Activated CD8-positive, alpha-beta memory T cell treated with anti-CD3 and anti-CD28 coated beads, Interleukin-2, amount 50 U/mL, for 24 hours (primary cell): ENCODE measurements at regions not wholly inside any gene's neighbourhood (a gene's known extent, or its start where the extent isn't known, plus 50 kb on each side); places are given as distances from the start of the nearest gene placed in this dataset.

ENCODE experiments used
- DNase-seq: peaks from one replicate; pipeline ENCODE4 v3.0.0-alpha.2; 2020; ENCODE audit errors: extremely low read depth

DNA sequence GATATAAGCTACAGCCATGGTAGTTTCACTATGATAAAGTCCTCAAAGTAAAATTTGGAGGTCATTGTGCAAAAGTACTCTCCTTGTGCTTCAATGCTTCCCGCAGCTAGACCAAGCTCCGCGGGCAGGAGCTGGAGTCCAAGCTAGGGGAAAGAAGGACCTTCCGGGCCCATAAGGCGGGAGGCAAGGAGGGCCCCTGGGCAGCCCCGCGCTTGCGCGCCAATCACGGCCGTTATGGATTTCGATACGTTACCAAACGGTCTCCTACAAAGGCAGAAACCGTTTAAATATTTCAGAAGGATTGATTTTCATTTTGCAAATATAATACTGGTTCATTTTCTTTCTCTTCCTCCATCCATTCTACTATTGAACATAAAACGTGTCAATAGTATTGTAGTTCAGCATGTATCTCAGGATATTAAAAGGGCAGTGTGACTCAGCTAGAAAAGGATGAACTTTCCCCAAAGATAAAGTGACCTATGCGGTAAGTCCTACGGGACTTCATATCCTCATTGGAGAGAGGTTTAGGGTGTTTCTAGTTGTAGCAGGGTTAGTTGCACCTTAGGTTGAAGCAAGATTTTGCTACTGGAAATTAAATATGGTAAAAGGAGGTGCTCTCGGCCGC is 128.0 kb downstream of the KIF20B start:
- no peak for DNase-seq

DNA sequence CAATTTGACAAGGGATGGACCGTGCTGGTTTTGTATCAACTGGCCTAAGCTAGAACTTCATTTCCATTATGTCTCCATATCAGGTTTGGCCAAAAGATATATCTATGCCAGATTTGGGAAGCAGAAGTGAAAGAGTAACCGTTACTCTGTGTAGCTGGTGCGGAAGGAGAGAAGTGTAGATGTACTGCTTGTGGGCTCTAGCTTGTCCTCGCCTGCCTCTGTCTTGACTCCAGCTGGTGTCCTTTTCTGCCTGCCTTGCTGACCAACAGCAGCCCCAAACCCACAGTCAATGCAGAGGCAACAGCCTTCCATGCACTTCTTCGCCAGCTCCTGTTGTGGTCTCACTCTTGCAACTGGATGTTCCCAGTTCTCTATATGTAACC is 128.5 kb downstream of the KIF20B start:
- DNase-seq: no peak

DNA sequence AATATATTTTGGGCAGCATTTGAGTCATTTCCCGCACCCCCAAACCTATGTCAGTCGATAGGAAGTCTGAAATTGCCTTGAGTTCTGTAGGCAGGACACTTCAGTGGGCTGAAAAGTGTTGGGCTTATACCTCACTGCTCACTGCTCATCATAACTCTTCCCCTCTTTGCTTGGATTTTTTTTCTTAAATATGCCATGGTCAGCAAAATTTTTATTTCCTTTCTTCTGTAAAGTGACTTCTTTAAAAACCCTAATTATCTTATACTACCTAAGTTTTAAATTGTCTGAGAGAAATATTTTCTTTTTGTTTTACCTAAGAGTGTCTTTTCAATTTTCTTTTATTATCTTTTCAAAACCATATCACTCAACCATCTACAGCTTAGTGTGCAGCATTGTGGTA is 129.2 kb downstream of the KIF20B start:
- no peak for DNase-seq

DNA sequence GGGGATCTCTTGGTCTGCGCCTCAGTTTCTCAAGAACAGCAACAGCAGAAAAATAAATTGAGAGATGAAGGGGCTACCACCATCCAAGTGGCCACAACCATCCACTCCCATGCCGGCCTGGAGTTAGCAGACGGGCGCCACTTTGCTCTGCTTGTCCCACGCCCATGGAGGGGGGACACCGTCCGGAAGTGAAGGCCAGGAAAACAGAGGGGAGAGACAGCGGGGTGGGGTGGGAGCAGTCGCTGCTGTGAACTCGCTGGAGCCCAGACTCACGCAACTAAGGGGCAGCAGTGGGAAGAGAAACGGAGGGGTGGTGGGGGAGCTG is 135.4 kb downstream of the KIF20B start:
- DNase-seq: no peak

DNA sequence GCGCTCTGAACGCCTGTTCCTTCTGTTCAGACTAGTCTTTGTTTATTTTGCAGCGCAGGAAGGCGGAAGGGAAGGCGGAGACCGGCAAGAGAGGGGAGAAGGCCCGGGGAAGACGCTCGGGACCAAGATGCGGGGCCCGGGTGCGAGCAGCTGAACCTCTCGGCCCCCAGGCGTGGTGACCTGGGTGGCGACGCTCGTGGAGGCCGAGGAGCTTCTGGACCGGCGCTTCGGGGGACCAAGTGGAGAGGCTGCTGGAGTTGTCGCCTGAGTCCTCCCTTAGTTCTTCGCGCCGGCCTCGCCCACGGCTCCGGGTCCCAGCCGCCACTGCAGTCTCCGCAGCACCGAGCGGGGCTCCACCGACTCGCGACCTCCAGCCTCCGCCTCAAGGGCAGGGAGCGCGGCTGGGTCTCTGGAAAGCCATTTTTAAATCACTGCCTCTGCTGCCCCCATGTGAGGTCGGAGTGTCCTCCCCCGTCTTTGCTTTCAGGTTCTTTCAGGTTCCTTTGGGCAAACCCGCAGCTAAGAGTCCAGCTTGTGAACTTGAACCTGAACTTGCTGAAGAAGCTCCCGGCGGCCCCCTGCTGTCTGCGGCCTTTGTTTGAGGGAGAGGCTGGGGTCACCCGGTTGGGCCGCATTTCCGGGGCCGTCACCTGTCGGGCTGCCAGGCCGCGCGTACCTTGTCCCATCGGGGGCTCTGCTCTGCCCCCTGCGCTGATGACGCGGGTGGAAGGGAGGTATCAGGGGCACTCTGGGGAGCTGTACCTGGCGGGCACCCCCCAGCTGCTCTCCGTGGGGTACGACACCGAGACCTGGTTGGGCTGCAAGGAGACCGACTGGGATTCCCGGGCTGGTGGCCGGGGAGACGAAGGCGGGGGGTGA is 136.0 kb downstream of the KIF20B start:
- no peak for DNase-seq

DNA sequence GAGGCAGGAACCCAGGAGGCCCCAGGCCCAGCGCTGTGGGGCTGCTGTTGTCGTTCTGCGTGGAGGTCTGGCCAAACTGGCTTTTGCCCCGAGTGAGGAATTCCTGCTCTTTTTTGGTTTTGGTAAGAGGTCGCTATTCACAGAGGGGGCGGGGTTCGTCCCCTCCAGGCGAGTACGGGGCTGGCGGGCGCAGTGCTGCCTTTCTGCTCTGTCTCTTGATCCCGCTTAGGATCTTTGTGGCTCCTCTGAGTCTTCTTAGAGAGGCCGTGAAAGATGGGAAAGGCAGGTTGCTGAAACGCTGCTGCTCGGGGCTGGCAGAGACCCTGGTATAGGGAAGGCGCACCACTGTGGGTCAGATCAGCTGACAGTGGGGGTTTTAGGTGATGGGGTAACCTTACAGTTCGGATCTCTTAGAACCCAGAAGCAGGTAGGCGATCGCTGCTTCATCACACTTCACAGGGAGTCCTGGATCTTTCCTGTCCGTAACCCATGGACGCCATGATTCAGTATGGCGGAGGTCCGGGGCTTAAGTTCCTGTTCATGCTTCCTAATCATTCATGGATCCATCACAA is 136.7 kb downstream of the KIF20B start:
- DNase-seq: no peak

DNA sequence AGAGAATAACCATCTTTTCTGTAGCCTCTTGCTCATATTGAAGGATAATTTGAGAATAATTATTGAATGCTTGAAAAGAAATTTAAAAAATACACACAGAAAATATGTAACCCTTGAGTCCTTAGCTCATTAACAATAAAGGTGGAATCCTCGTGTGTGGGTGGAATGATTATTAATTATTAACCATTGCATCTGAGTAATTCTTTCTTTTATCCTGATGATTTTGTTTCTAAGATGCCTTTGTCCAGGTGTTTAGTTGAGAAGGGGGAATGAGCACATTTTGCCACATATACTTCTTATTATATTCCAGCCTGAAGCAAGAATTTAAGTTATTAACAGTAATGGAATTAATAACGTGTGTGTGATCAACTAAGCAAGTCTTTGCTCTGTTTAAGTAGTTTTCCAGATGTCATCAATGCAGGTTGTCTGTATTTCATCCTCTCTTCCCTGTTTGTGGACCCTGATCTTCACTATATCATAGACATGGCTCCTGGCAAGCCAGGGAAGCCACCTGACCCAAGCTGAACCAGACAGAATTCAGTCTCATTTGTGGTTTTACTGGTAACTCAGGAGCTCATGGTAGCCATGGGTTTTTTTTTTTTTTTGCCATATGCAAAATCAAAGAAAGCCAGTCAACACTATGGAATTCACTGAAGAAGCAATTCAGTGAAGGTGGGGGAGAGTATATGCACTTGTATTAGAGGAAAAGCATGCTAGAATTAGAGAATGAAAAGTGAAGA is 144.3 kb downstream of the KIF20B start:
- no peak for DNase-seq

DNA sequence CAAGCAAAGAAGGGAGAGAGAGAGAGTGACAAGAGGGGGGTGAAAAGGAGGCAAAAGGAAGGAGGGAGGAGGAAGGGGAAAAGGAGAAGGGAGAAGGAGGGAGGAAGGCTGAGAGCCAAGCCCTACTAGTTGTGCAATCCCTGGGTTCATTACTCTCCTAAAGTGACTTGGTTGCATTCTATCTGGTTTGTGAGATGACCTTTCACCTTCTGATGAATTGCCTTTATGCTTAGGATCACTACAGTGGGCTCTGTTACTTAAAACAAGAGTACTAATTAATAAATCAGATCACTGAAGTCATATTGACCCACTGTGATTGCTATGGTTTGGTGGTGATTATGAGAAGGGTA is 144.9 kb downstream of the KIF20B start:
- no peak for DNase-seq

DNA sequence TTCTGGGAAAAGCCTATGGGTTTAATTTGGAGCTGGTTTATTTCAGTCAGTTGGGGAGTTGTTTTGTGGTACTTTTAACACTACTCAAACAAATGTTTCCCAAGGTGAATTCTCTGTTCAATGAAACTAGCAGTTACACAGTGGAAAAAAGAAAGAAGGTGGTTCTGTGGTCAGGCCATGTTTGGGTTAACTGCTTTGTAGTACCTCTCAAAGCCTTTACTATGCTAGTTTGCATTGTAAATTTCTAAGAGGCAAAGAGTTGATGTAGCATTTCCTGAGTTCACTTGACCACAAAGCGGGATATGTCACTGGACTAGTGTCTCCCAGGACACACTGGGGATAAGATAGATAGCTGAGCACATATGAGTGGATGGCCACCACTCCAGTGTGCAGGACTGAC is 145.4 kb downstream of the KIF20B start:
- no peak for DNase-seq

DNA sequence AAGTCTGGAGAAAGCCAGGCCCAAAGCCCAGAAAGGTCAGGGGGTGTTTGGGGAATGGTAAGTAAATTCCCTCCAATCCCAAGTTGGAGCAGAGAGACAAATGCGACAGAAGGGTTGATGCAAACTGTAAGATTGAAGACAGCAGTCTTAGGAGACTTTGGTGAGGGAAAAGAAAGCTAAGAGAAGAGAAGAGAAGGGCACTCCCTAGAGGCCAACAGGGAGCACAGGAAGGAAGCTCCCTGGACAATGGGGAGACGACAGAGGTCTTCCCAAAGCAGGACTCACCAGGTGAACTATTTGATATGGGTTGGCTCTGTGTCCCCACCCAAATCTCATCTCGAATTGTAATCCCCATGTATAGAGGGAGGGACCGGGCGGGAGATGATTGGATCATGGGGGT is 151.5 kb downstream of the KIF20B start:
- no peak for DNase-seq

DNA sequence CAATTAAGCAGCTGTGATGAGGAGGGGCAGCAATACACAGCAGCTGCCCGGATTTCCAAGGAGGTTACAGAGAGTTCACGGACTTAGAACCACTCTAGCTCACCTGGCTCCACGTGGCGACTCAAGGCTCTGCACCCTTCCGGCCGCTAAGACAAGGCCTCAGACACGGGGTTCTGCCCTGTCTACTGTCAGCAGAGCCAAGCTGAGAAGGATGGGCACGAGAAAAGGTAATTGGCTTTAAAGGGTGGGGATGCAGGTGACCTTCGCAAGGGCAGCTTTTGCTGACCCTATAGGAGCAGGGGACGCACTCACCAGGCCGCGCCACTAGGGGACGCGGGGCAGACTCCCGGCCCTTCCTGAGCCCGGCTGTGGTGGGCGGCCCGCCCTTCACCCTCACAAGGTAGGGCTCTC is 152.4 kb downstream of the KIF20B start:
- DNase-seq: no peak

DNA sequence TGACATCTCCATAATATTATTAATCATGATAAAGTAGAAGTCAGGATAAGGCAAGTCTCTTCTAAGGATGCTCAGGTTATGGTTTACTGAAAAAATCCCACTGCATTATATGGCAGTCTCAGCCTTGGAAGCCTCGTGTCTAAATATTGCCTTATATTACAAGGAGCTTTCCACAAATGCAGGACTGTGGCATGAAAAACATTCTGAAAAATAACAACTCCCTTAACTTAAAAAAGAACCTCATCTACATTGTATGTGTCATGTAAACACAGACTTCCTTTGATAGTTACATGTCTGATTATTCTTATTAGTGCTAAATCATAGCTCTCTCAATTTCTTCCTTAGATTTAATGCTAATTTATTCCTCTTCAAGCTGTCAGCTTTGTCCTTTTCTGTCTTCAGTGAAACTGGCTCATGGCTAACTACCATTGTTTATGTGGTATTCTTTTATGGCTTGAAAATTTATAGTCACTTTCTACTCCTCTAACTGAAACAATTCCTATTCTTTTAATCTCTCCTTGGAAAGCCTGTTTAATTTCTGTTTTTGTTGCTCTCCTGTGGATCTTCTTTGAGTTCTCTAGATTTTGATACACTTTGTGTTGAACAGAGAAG is 156.1 kb downstream of the KIF20B start:
- no peak for DNase-seq

DNA sequence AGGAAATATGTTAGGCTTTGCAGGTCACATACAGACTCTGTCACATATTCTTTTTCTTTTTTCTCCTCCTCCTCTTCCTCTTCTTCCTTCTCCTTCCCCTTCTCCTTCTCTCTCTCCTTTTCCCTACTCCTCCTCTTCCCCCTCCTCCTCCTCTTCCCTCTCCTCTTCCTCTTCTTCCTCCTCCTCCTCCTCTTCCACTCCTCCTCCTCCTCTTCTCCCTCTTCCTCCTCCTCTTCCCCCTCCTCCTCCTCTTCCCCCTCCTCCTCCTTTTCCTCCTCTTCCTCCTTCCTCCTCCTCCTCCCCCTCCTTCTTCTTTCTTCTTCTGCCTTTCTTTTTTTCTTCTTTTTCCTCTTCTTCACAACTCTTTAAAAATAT is 159.8 kb downstream of the KIF20B start:
- DNase-seq: no peak

DNA sequence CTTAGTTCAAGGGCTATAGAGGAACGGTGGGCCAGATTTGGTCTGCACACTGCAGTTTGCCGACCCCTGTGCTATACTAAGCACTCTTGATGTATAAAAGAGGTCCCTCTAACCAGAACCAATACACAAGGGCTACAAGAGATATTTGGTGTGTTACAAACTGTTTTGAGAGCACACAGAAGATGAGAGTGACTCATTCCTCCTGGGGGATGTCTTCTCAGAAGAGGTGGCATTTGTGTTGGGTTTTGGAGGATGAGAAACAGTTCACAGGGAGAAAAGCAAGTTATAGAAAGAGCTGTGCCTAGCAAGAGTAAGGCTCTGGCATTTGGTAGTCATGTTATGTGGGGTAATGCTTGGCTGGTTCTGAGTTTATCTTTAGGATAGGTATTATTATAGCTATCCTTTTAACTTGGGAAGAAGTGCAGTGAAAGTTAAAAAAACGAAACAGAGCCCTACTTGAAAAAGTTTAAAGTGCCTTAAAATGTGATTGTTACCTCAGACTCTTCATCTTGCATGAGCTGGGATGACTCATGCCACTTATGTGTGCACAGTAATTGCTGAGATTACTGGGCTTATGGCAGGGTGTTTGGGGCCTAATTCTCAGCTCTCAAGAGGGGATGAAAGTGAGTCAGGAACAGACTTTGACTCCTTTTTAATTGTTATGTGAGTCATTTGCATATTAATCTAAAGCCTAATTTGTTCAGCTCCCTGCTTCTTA is 160.4 kb downstream of the KIF20B start:
- peak; percentile 5 for DNase-seq

DNA sequence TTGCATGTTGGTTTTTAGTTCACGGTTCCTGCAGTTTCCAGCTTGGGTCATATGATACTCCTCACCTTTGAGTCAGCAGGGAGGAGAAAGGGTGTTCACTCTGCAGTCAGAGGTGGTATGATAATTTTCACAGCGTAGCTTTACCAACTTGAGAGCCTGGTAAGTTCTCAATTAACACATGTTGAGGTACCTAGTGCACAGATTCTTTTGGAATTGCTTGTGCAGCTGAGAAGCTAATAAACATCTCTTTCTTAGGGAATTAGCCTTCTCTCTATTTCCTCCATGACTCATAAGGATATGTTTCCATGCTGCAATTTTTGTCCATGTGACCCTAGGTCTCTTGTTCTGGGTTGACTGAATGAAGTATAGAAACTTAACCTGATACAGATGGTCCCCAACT is 166.6 kb downstream of the KIF20B start:
- DNase-seq: no peak

DNA sequence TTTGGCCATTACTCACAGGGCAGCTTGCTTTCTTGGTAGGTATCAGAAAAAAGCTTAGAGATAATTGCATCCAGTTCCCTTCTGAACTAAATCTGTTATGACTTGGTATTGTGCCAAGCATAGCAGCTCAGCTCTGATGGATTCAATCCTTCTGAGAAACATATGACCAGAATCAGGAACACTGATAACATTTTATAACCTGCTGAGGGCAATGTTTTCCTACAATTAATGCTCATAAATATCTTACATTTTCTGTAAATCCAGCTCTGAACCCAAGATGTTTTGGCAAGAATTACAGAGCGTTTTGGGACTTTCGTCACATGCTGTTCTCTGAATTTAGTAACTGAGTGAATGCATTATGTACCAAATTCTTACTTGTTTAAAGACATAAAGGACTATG is 167.8 kb downstream of the KIF20B start:
- no peak for DNase-seq

DNA sequence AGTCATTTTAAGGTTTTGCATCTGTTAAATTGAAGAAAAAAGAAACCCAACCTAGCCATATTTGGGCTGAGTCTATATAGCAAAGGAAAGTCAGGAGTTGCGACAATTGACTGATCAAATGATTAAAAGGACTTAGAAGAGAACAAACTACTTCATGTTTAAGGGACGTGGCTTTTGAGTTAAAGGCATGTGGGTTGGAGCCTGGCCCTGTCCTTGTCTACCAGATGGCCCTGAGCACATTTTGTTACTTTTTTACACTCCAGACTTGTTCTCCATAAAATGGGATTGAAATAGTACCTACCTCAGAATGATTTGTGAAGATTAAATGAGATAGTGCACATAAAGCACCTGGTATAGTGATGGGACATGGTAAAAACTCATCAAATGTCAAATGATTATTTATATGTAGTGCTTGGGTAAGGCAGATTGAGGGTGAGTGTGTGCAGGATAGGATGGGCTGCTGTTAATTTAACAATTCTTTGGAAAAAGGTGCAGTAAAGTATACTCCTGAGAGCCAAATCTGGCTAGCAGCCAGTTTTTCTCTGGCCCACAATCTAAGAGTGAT is 168.3 kb downstream of the KIF20B start:
- DNase-seq: no peak

DNA sequence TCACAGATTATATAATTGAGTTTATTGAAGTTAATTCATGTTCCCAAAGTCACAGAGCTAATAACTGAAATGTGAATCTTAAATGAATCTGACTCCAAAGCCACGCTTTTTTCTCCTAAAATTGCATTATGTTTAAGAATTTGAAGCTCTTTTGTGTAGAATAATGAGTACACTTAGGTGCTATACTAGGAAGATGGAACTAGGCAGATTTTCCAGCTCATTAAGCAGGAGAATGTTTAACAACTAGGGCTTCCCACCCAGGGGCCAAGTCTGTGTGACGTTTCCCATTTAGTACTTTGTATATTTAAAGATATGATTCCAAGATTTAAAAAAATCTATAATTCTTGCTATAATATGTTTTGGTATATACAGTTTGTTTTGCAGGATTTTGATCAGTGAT is 169.5 kb downstream of the KIF20B start:
- DNase-seq: no peak

DNA sequence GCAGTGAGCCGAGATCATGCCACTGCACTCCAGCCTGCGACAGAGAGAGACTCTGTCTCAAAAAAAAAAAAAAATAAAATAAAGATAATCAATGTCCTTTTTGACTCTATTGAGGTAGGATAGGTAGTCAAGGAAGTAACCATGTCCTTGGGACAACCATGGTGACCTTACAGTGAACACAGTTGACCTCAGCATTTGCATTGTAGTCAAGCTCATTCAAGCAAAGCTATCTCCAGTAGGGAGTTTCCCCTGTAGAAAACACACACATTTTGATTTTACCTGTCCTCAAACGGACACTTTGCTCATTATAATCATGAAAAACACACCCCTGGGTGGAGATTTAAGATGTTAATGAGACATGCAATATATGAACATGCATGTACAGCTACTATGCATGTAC is 171.7 kb downstream of the KIF20B start:
- no peak for DNase-seq

DNA sequence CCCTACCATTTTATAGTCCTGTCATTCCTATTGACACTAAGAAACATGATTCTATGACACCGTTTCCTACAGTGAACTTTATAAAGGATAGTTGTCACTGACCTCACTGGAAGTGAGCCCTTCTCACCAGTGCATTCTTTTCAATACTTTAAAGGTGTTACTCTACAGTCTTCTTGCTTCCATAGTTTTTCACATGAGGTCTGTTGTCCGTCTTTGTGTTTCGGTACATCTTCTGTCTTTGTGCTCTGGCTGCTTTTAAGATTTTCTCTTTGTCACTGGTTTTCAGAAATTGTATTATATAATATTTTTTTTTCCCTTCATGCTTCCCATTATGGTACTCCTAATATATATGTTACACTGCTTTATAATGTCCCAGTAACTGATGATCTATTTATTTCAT is 174.2 kb downstream of the KIF20B start:
- no peak for DNase-seq

DNA sequence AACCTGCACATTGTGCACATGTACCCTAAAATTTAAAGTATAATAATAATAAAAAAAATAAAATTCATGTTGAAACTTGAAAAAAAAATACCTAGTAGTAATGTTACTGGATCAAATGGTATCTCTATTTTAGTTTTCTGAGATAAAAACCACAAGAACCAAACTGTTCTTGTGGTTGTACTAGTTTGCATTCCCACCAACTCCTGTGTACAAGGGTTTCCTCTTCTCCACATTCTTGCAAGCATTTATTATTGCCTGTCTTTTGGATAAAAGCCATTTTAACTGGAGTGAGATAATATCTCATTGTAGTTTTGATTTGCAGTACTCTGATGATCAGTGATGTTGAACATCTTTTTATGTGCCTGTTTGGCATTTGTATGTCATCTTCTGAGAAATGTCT is 177.7 kb downstream of the KIF20B start:
- no peak for DNase-seq
